Neural progenitor cell (in vitro differentiated cells): ENCODE measurements at regions not wholly inside any gene's neighbourhood (a gene's known extent, or its start where the extent isn't known, plus 50 kb on each side); places are given as distances from the start of the nearest gene placed in this dataset.

Experiments
- DNase-seq: peaks from one replicate; pipeline ENCODE4 v3.0.0-alpha.2; 2016; ENCODE audit warnings: low spot score
- H2AFZ ChIP-seq: fragments of 200-600 bp; sonication (generic); replicated peaks from 2 replicates; pipeline ENCODE4 v1.6.1; 2016; ENCODE audit warnings: antibody characterized with exemption
- H3F3A ChIP-seq: fragments of 200-600 bp; sonication (generic); 2 replicates; pipeline ENCODE4 v1.6.1; 2016; ENCODE audit warnings: antibody characterized with exemption, low read depth
- H3K27ac ChIP-seq: fragments of 200-600 bp; sonication (generic); 2 replicates; pipeline ENCODE4 v1.5.1; 2016; ENCODE audit warnings: mild to moderate bottlenecking
- H3K27me3 ChIP-seq: fragments of 200-600 bp; sonication (generic); 2 replicates; pipeline ENCODE4 v1.6.1; 2016; ENCODE audit warnings: mild to moderate bottlenecking, moderate library complexity
- H3K36me3 ChIP-seq: fragments of 200-600 bp; sonication (generic); 2 replicates; pipeline ENCODE4 v1.5.1; 2016
- H3K4me1 ChIP-seq: fragments of 200-600 bp; sonication (generic); 2 replicates; pipeline ENCODE4 v1.6.1; 2016; ENCODE audit warnings: mixed run types
- H3K4me2 ChIP-seq: fragments of 200-600 bp; sonication (generic); 2 replicates; pipeline ENCODE4 v1.6.1; 2016
- H3K4me3 ChIP-seq: fragments of 200-600 bp; sonication (generic); 2 replicates; pipeline ENCODE4 v1.5.1; 2016
- H3K79me2 ChIP-seq: fragments of 200-600 bp; sonication (generic); 2 replicates; pipeline ENCODE4 v1.6.1; 2016; ENCODE audit warnings: low read depth
- H3K9ac ChIP-seq: fragments of 200-600 bp; sonication (generic); 2 replicates; pipeline ENCODE4 v1.6.1; 2016
- H3K9me3 ChIP-seq: fragments of 200-600 bp; sonication (generic); 2 replicates; pipeline ENCODE4 v1.5.1; 2016; ENCODE audit warnings: low read depth
- H4K20me1 ChIP-seq: fragments of 200-600 bp; sonication (generic); 2 replicates; pipeline ENCODE4 v1.6.1; 2016; ENCODE audit warnings: low read depth
- H3K27ac Mint-ChIP-seq: 3 replicates; pipeline ENCODE4 v1.8.0; 2021; ENCODE audit warnings: mixed read lengths
- H3K27me3 Mint-ChIP-seq: 2 replicates; pipeline ENCODE4 v1.8.0; 2022; ENCODE audit warnings: low read depth, mild to moderate bottlenecking, inconsistent platforms, moderate library complexity, mixed read lengths; ENCODE audit not compliant: insufficient read depth
- H3K36me3 Mint-ChIP-seq: 3 replicates; pipeline ENCODE4 v1.8.0; 2021; ENCODE audit warnings: mixed read lengths
- H3K4me1 Mint-ChIP-seq: 3 replicates; pipeline ENCODE4 v1.8.0; 2021; ENCODE audit warnings: mixed read lengths
- H3K4me3 Mint-ChIP-seq: 3 replicates; pipeline ENCODE4 v1.8.0; 2021; ENCODE audit warnings: mild to moderate bottlenecking, moderate library complexity, mixed read lengths
- H3K9me3 Mint-ChIP-seq: 3 replicates; pipeline ENCODE4 v1.8.0; 2020; ENCODE audit warnings: mixed read lengths
- CTCF ChIP-seq: fragments of 200-600 bp; sonication (generic); IDR thresholded peaks from 2 replicates; pipeline ENCODE4 v1.5.1; 2017; ENCODE audit warnings: antibody characterized with exemption, mild to moderate bottlenecking
- EZH2 ChIP-seq: fragments of 200-600 bp; sonication (generic); IDR thresholded peaks from 2 replicates; pipeline ENCODE4 v1.6.1; 2017; ENCODE audit warnings: antibody characterized with exemption, mild to moderate bottlenecking, moderate library complexity
- EZH2phosphoT487 ChIP-seq: fragments of 200-600 bp; sonication (generic); IDR thresholded peaks from 2 replicates; pipeline ENCODE4 v1.6.1; 2017; ENCODE audit warnings: antibody characterized with exemption

GRCh38 chr20:1830240-1830639 lies 65.0 kb upstream of the SIRPA start:
- Histone ChIP-seq H3K4me2 (no peak overlapping the region), H4K20me1 (no peaks in the 10 kb centered on the region), H3K79me2 (no peaks in the 10 kb centered on the region), H3K4me1 (peaks cover 9% of the 10 kb centered on the region), H2AFZ (no peak overlapping the region), H3K9ac (no peak overlapping the region), H3K27ac (no peak overlapping the region), H3K9me3 (no peaks in the 10 kb centered on the region), H3K27me3 (no peaks in the 10 kb centered on the region), H3K36me3 (no peaks in the 10 kb centered on the region), H3F3A (peaks cover 6% of the 10 kb centered on the region), H3K4me3 (no peak overlapping the region)
- no peak overlapping the region for H3K4me3 Mint-ChIP-seq
- H3K4me1 Mint-ChIP-seq = peaks cover 25% of the 10 kb centered on the region
- no peaks in the 10 kb centered on the region for H3K36me3 Mint-ChIP-seq
- H3K9me3 Mint-ChIP-seq = no peaks in the 10 kb centered on the region
- peak overlapping the region; percentile 21 for H3K27ac Mint-ChIP-seq
- peaks cover 6% of the 10 kb centered on the region for H3K27me3 Mint-ChIP-seq
- TF ChIP-seq CTCF (no peak), EZH2 (no peak), EZH2phosphoT487 (no peak)
- DNase-seq = no peak

GRCh38 chr20:1829531-1829930 lies 65.7 kb upstream of the SIRPA start:
- H3K9me3 ChIP-seq = no peaks in the 10 kb centered on the region
- H3K36me3 Mint-ChIP-seq = no peaks in the 10 kb centered on the region
- no peak for DNase-seq
- H3K4me2 ChIP-seq = no peak overlapping the region
- H3K27me3 Mint-ChIP-seq = peaks cover 6% of the 10 kb centered on the region
- H3K36me3 ChIP-seq = no peaks in the 10 kb centered on the region
- peaks cover 19% of the 10 kb centered on the region for H3K4me1 Mint-ChIP-seq
- H3K27ac Mint-ChIP-seq = peak overlapping the region; percentile 46
- H3K79me2 ChIP-seq = no peaks in the 10 kb centered on the region
- H3K27me3 ChIP-seq = no peaks in the 10 kb centered on the region
- peaks cover 6% of the 10 kb centered on the region for H3F3A ChIP-seq
- H3K4me3 Mint-ChIP-seq = no peak overlapping the region
- H2AFZ ChIP-seq = no peak overlapping the region
- no peak overlapping the region for H3K9ac ChIP-seq
- no peak overlapping the region for H3K4me3 ChIP-seq
- H3K4me1 ChIP-seq = peaks cover 7% of the 10 kb centered on the region
- TF ChIP-seq EZH2phosphoT487 (no peak), CTCF (no peak), EZH2 (no peak)
- no peaks in the 10 kb centered on the region for H3K9me3 Mint-ChIP-seq
- no peaks in the 10 kb centered on the region for H4K20me1 ChIP-seq
- H3K27ac ChIP-seq = no peak overlapping the region

GRCh38 chr20:1828786-1829131 lies 66.4 kb upstream of the SIRPA start:
- Histone ChIP-seq H3K9me3 (no peaks in the 10 kb centered on the region), H3K27me3 (no peaks in the 10 kb centered on the region), H4K20me1 (no peaks in the 10 kb centered on the region), H3K79me2 (no peaks in the 10 kb centered on the region), H3K27ac (no peak overlapping the region), H3F3A (peaks cover 6% of the 10 kb centered on the region), H2AFZ (no peak overlapping the region), H3K4me3 (no peak overlapping the region), H3K4me1 (peaks cover 7% of the 10 kb centered on the region), H3K36me3 (no peaks in the 10 kb centered on the region), H3K9ac (no peak overlapping the region), H3K4me2 (no peak overlapping the region)
- H3K9me3 Mint-ChIP-seq = peaks cover 3% of the 10 kb centered on the region
- H3K27ac Mint-ChIP-seq = no peak overlapping the region
- no peak for DNase-seq
- no peak overlapping the region for H3K4me3 Mint-ChIP-seq
- peaks cover 6% of the 10 kb centered on the region for H3K27me3 Mint-ChIP-seq
- H3K36me3 Mint-ChIP-seq = no peaks in the 10 kb centered on the region
- peaks cover 16% of the 10 kb centered on the region for H3K4me1 Mint-ChIP-seq
- no peak for TF ChIP-seq EZH2phosphoT487
- no peak for TF ChIP-seq CTCF
- TF ChIP-seq EZH2 = no peak
